Upper lobe of left lung (tissue), 6 donors: ENCODE measurements at regions not wholly inside any gene's neighbourhood (a gene's known extent, or its start where the extent isn't known, plus 50 kb on each side); places are given as distances from the start of the nearest gene placed in this dataset.

ENCODE experiments used
- ATAC-seq, 2 donors: fragments of 200-7000 bp; cut with Tn5 transposase; one replicate each; pipeline ENCODE4 v1.9.1; 2022; ENCODE audit warnings: mild to moderate bottlenecking in 2 of 2, moderate library complexity in 2 of 2; ENCODE audit not compliant: low FRiP score in 2 of 2
- DNase-seq, 2 donors: peaks; one replicate each; pipeline ENCODE4 v3.0.0-alpha.2; 2019 to 2020
- H3K27ac ChIP-seq, 4 donors: fragments of 200-600 bp; sonication (generic); one replicate each; pipeline ENCODE4 v1.5.1; 2016 to 2019
- H3K27me3 ChIP-seq, 4 donors: fragments of 200-600 bp; sonication (generic); one replicate each; pipeline ENCODE4 v1.5.1; 2017 to 2019
- H3K36me3 ChIP-seq, 4 donors: fragments of 200-600 bp; sonication (generic); one replicate each; pipeline ENCODE4 v1.5.1; 2016 to 2019
- H3K4me1 ChIP-seq, 4 donors: fragments of 200-600 bp; sonication (generic); one replicate each; pipeline ENCODE4 v1.5.1; 2018 to 2019
- H3K4me3 ChIP-seq, 4 donors: fragments of 200-600 bp; sonication (generic); one replicate each; pipeline ENCODE4 v1.5.1; 2017 to 2019; ENCODE audit warnings: mild to moderate bottlenecking in 2 of 4, moderate library complexity in 1 of 4
- H3K9me3 ChIP-seq, 4 donors: fragments of 200-600 bp; sonication (generic); one replicate each; pipeline ENCODE4 v1.5.1; 2018 to 2019
- CTCF ChIP-seq, 6 experiments: fragments of 450-650 bp in 4 of 6; fragments of 200-600 bp in 2 of 6; sonication (generic) in 2 of 6; IDR thresholded peaks; one replicate each; pipeline ENCODE4 v1.5.1; 2016 to 2019; ENCODE audit warnings: antibody characterized with exemption in 6 of 6
- EP300 ChIP-seq, 4 donors: sonication (generic); formaldehyde crosslinking; IDR thresholded peaks; one replicate each; pipeline ENCODE4 v1.5.1; 2017; ENCODE audit warnings: antibody characterized with exemption in 4 of 4, control low read depth in 2 of 4
- POLR2A ChIP-seq, 4 donors: fragments of 450-650 bp; IDR thresholded peaks; one replicate each; pipeline ENCODE4 v1.5.1; 2016 to 2017; ENCODE audit warnings: antibody characterized with exemption in 4 of 4, mild to moderate bottlenecking in 2 of 4
- POLR2AphosphoS5 ChIP-seq, 2 donors: sonication (generic); formaldehyde crosslinking; IDR thresholded peaks; one replicate each; pipeline ENCODE4 v1.5.1; 2017; ENCODE audit warnings: antibody characterized with exemption in 2 of 2
- WGBS, 2 donors: methylation state at CpG; one replicate each; pipeline ENCODE4 v1.1.5; 2017 to 2018; 5-methylcytosine and 5-hydroxymethylcytosine counted together
- donor health status: DM: no; HTN: no; CAD: no; lungs with moderate emphysema.
- donor health status: DM: no; HTN: yes; CAD: no; lungs with severe emphysema.

- WGBS, 2 donors, result 84 to 89% methylated on average over 10 of the region's 11 CpGs
- Histone ChIP-seq H3K9me3 (no peaks in the 10 kb centered on the region), H3K36me3 (no peaks in the 10 kb centered on the region), H3K4me3 (no peak overlapping the region), H3K27ac (no peak overlapping the region), H3K4me1 (no peaks in the 10 kb centered on the region), H3K27me3 (no peaks in the 10 kb centered on the region)
- no peak for TF ChIP-seq CTCF (IDR thresholded peaks at IDR 0.05)
- no peak for TF ChIP-seq POLR2AphosphoS5 (IDR thresholded peaks at IDR 0.05)
- DNase-seq (peak in 1 of 2 donors; percentile 25), ATAC-seq (no peak)
Observed at GRCh38 chr7:117971556-117972244, 98.5 kb upstream of the CTTNBP2 start.

- DNase-seq, result no peak
- H3K9me3 ChIP-seq, result no peaks in the 10 kb centered on the region
- no peaks in the 10 kb centered on the region for H3K4me1 ChIP-seq
- H3K36me3 ChIP-seq, result no peaks in the 10 kb centered on the region
- H3K27me3 ChIP-seq, result no peaks in the 10 kb centered on the region
- H3K27ac ChIP-seq, result no peak overlapping the region
- TF ChIP-seq EP300 (IDR thresholded peaks at IDR 0.05) (no peak), CTCF (IDR thresholded peaks at IDR 0.05) (no peak)
- H3K4me3 ChIP-seq, result no peak overlapping the region
- no peak for ATAC-seq
- WGBS, 2 donors, result 52 to 66% methylated on average over 4 of the region's 4 CpGs
Observed at GRCh38 chr7:117972606-117973005, 99.4 kb upstream of the CTTNBP2 start.

GRCh38 chr7:117973975-117974374 is 100.7 kb upstream of the CTTNBP2 start:
- Histone ChIP-seq H3K9me3 (no peaks in the 10 kb centered on the region), H3K4me1 (no peaks in the 10 kb centered on the region), H3K36me3 (no peaks in the 10 kb centered on the region), H3K4me3 (no peak overlapping the region), H3K27ac (no peak overlapping the region), H3K27me3 (no peaks in the 10 kb centered on the region)
- ATAC-seq (no peak), DNase-seq (no peak)
- 88 to 91% methylated on average over 5 of the region's 5 CpGs for WGBS, 2 donors
- no peak for TF ChIP-seq CTCF (IDR thresholded peaks at IDR 0.05)
- TF ChIP-seq EP300 (IDR thresholded peaks at IDR 0.05), result no peak
- no peak for TF ChIP-seq POLR2AphosphoS5 (IDR thresholded peaks at IDR 0.05)
- TF ChIP-seq POLR2A (IDR thresholded peaks at IDR 0.05), result no peak

GRCh38 chr7:117974891-117975290 is 101.7 kb upstream of the CTTNBP2 start:
- 62 to 63% methylated on average over 2 of the region's 2 CpGs for WGBS, 2 donors
- DNase-seq, result no peak
- TF ChIP-seq CTCF (IDR thresholded peaks at IDR 0.05), result no peak
- TF ChIP-seq EP300 (IDR thresholded peaks at IDR 0.05), result no peak
- TF ChIP-seq POLR2AphosphoS5 (IDR thresholded peaks at IDR 0.05), result no peak
- no peak for TF ChIP-seq POLR2A (IDR thresholded peaks at IDR 0.05)
- Histone ChIP-seq H3K27me3 (no peaks in the 10 kb centered on the region), H3K4me1 (no peaks in the 10 kb centered on the region), H3K4me3 (no peak overlapping the region), H3K9me3 (no peaks in the 10 kb centered on the region), H3K27ac (no peak overlapping the region), H3K36me3 (no peaks in the 10 kb centered on the region)
- ATAC-seq, result no peak

- ATAC-seq (no peak), DNase-seq (no peak)
- Histone ChIP-seq H3K36me3 (no peaks in the 10 kb centered on the region), H3K27ac (no peak overlapping the region), H3K4me1 (no peaks in the 10 kb centered on the region), H3K27me3 (no peaks in the 10 kb centered on the region), H3K4me3 (no peak overlapping the region), H3K9me3 (no peaks in the 10 kb centered on the region)
- WGBS, 2 donors, result 60 to 62% methylated on average over 1 of the region's 1 CpG
- no peak for TF ChIP-seq POLR2AphosphoS5 (IDR thresholded peaks at IDR 0.05)
- no peak for TF ChIP-seq EP300 (IDR thresholded peaks at IDR 0.05)
Observed at GRCh38 chr7:117975476-117975875, 102.2 kb upstream of the CTTNBP2 start.
